OCI-LY3 (cell line): ENCODE measurements at regions not wholly inside any gene's neighbourhood (a gene's known extent, or its start where the extent isn't known, plus 50 kb on each side); places are given as distances from the start of the nearest gene placed in this dataset.

Experiments used
- CTCF ChIP-seq: fragments of 200-600, 300-600 bp; sonication (generic); IDR thresholded peaks from 2 replicates; pipeline ENCODE4 v1.5.1; 2014; ENCODE audit warnings: antibody characterized with exemption, low read length, low read depth
- EZH2phosphoT487 ChIP-seq: fragments of 200-600 bp; shearing (Covaris generic); IDR thresholded peaks from 2 replicates; pipeline ENCODE4 v1.6.1; 2018; ENCODE audit warnings: antibody characterized with exemption, mixed run types, low read depth

GRCh38 chr13:37164635-37165034 is 59.2 kb upstream of the CSNK1A1L start:
- no peak for TF ChIP-seq CTCF
- TF ChIP-seq EZH2phosphoT487: no peak
